ENCODE measurements at regions not wholly inside any gene's neighbourhood (a gene's known extent, or its start where the extent isn't known, plus 50 kb on each side); places are given as distances from the start of the nearest gene placed in this dataset.

DNA sequence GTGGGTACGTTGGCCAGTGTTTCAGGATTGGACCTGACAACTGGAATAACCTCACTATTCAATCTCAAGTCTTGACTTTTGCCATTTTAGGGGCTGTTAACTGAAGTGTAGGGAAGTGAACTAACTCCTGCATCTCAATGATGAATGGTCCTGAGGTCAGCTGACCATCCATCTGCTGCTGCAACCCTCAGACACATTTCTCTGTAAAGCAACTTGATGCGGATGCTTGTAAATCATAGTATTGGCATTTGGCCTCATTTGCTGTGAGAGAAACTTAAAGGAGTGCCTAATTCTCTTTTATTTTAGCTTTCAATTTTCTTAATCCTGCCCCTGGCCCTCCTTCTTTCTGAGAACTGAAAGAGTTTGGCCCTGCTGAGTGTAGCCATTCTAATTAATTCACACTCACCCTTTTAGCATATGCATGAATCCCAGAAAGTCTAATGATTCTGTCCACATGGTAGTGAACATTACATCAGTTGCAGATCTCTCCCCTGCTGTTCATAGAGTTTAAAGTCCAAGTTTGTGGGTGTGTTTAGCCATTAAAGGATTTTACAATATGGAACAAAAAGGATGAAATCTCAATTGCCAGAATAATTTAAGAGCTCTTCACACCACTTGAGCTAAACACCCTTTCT, 1531.4 kb upstream of the SLC10A2 start:
- WGBS, 2 donors (ENCODE audit: low coverage in 1 of 2), result 80 to 83% methylated on average over 2 of the region's 2 CpGs
- no peak for ATAC-seq

DNA sequence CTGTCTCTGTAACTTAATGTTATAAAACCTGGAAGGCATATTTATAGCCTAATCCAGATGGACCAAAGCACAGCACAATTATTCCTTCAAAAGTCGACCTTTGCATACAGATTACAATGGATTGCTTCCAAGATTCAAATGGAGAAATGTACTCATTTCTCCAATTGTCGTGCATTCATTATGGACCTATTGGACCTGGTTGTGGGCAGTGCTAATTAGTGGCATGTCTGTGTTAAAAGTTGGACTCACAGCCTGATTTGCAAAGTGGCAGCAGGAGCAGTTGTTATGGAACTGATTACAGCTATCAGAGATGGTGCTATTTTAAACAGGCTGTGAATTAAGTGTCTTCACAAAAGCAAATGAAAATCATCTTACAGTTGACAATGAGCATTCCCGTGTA, 1529.3 kb upstream of the SLC10A2 start:
- no peak overlapping the region for H3K27ac ChIP-seq
- H3K27me3 ChIP-seq, result no peaks in the 10 kb centered on the region
- H3K4me1 ChIP-seq, result no peaks in the 10 kb centered on the region
- no peaks in the 10 kb centered on the region for H3K9me3 ChIP-seq
- H3K36me3 ChIP-seq, result no peaks in the 10 kb centered on the region
- no peak overlapping the region for H3K4me3 ChIP-seq
- no peak for ATAC-seq
- WGBS, 2 donors (ENCODE audit: low coverage in 1 of 2), result 17 to 44% methylated on average over 3 of the region's 3 CpGs
- TF ChIP-seq, protein P1, sequence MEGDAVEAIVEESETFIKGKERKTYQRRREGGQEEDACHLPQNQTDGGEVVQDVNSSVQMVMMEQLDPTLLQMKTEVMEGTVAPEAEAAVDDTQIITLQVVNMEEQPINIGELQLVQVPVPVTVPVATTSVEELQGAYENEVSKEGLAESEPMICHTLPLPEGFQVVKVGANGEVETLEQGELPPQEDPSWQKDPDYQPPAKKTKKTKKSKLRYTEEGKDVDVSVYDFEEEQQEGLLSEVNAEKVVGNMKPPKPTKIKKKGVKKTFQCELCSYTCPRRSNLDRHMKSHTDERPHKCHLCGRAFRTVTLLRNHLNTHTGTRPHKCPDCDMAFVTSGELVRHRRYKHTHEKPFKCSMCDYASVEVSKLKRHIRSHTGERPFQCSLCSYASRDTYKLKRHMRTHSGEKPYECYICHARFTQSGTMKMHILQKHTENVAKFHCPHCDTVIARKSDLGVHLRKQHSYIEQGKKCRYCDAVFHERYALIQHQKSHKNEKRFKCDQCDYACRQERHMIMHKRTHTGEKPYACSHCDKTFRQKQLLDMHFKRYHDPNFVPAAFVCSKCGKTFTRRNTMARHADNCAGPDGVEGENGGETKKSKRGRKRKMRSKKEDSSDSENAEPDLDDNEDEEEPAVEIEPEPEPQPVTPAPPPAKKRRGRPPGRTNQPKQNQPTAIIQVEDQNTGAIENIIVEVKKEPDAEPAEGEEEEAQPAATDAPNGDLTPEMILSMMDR (IDR thresholded peaks at IDR 0.05), result no peak
- no peak for TF ChIP-seq POLR2AphosphoS5 (IDR thresholded peaks at IDR 0.05)
- TF ChIP-seq EP300 (IDR thresholded peaks at IDR 0.05), result no peak
- TF ChIP-seq POLR2A (IDR thresholded peaks at IDR 0.05), result no peak

More for the DNA sequence above, 1531.4 kb upstream of the SLC10A2 start:
- Histone ChIP-seq H3K4me1 (no peaks in the 10 kb centered on the region), H3K9me3 (no peaks in the 10 kb centered on the region), H3K4me3 (no peak overlapping the region), H3K36me3 (no peaks in the 10 kb centered on the region), H3K27me3 (no peaks in the 10 kb centered on the region), H3K27ac (no peak overlapping the region)
- TF ChIP-seq POLR2A (IDR thresholded peaks at IDR 0.05) (no peak), POLR2AphosphoS5 (IDR thresholded peaks at IDR 0.05) (no peak), EP300 (IDR thresholded peaks at IDR 0.05) (no peak)
- TF ChIP-seq, protein P1 (IDR thresholded peaks at IDR 0.05), result no peak

DNA sequence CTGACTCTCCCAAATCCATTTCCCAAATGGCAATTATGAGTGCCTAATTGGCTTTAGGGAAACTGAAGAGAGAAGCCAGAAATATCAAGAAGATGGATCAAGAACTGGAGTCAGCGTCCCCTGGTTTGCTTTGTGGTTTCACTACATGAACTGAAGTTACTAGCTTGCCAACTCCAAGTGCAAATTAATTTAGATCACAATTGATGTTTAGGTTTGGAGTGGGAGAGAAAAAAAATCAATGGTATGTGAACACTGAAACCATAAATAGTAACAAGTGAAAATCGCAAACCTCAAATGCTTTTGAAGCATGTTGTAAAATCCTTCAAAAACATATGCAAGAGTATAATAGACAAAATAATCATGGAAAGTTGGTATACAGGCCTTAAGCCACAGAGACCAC, 1528.6 kb upstream of the SLC10A2 start:
- Histone ChIP-seq H3K4me1 (no peaks in the 10 kb centered on the region), H3K27ac (no peak overlapping the region), H3K9me3 (no peaks in the 10 kb centered on the region), H3K27me3 (no peaks in the 10 kb centered on the region), H3K36me3 (no peaks in the 10 kb centered on the region), H3K4me3 (no peak overlapping the region)
- TF ChIP-seq, protein P1 (IDR thresholded peaks at IDR 0.05), result no peak
- no peak for TF ChIP-seq EP300 (IDR thresholded peaks at IDR 0.05)
- no peak for TF ChIP-seq POLR2AphosphoS5 (IDR thresholded peaks at IDR 0.05)
- TF ChIP-seq POLR2A (IDR thresholded peaks at IDR 0.05), result no peak
- 71 to 76% methylated on average over 2 of the region's 2 CpGs for WGBS, 2 donors (ENCODE audit: low coverage in 1 of 2)
- no peak for ATAC-seq

DNA sequence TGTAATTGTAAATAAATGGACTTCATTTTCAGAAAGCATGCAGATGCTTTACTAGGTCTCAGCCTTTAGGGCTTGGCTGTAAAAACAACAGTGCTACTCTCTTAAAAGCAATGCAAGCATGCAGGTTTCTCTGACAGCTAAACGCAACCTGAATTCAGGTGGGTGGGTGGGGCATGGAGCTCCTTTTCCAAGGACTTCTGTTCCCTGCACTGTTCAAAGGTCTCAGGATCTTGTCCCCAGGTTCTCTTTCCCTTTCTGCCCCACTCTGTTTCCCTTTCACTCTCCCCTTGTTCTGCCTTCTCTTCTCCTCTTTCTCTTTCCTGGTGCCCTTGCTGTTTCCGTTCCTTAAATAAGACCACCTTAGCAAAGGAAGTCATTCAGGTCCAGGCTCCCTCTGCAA, 1527.5 kb upstream of the SLC10A2 start:
- ATAC-seq, result no peak
- H3K36me3 ChIP-seq, result no peaks in the 10 kb centered on the region
- 80 to 85% methylated on average over 1 to 2 of the region's 2 CpGs for WGBS, 2 donors (ENCODE audit: low coverage in 1 of 2)
- H3K9me3 ChIP-seq, result no peaks in the 10 kb centered on the region
- H3K27me3 ChIP-seq, result no peaks in the 10 kb centered on the region
- H3K4me1 ChIP-seq, result no peaks in the 10 kb centered on the region
- no peak overlapping the region for H3K4me3 ChIP-seq
- TF ChIP-seq EP300 (IDR thresholded peaks at IDR 0.05), result no peak
- no peak overlapping the region for H3K27ac ChIP-seq

DNA sequence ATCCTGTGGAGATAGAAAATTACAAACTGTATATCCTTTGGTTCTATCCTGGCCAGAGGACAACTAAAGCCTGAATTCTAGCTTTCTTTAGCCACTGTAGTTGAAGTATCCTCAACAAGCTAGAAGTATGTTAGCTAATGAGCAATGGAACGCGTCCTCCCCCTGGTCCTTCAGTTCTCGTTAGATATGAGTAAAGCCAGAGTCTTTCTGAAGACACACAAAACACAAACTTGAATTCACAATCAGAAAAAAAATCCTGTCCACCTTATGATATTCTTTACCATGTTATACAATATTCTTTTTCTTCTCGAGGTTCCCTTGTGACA, 1527.0 kb upstream of the SLC10A2 start:
- Histone ChIP-seq H3K27me3 (no peaks in the 10 kb centered on the region), H3K4me3 (no peak overlapping the region), H3K4me1 (no peaks in the 10 kb centered on the region), H3K36me3 (no peaks in the 10 kb centered on the region), H3K9me3 (no peaks in the 10 kb centered on the region), H3K27ac (no peak overlapping the region)
- ATAC-seq, result no peak
- no peak for TF ChIP-seq POLR2A (IDR thresholded peaks at IDR 0.05)
- no peak for TF ChIP-seq EP300 (IDR thresholded peaks at IDR 0.05)
- TF ChIP-seq POLR2AphosphoS5 (IDR thresholded peaks at IDR 0.05), result no peak
- TF ChIP-seq, protein P1 (IDR thresholded peaks at IDR 0.05), result no peak
- WGBS, 2 donors (ENCODE audit: low coverage in 1 of 2), result 86 to 97% methylated on average over 4 of the region's 4 CpGs

Measured in gastroesophageal sphincter (tissue), 4 donors.